ENCODE measurements at regions not wholly inside any gene's neighbourhood (a gene's known extent, or its start where the extent isn't known, plus 50 kb on each side); places are given as distances from the start of the nearest gene placed in this dataset.

- no peaks in the 10 kb centered on the region for H3K79me1 ChIP-seq (replicated peaks; ENCODE audit: low read length, poor library complexity, severe bottlenecking)
- DNase-seq = peak; percentile 12
- H2AK5ac ChIP-seq (ENCODE audit: low read length, severe bottlenecking) = no peak overlapping the region
- H3K4ac ChIP-seq (ENCODE audit: low read depth in 1 of 2, low read length in 2 of 2) = no peak overlapping the region
- no peak overlapping the region for H3K4me2 ChIP-seq (ENCODE audit: low read length, poor library complexity, severe bottlenecking)
- no peak overlapping the region for H2BK15ac ChIP-seq (ENCODE audit: low read depth, poor library complexity, severe bottlenecking)
- H2BK120ac ChIP-seq (ENCODE audit: low read depth, low read length) = no peak overlapping the region
- no peaks in the 10 kb centered on the region for H3K36me3 ChIP-seq (ENCODE audit: control insufficient read depth in 1 of 2, insufficient read depth in 2 of 2, low read depth in 1 of 2, low read length in 2 of 2)
- no peak overlapping the region for H3K14ac ChIP-seq (ENCODE audit: low read length in 2 of 2)
- no peak overlapping the region for H3K18ac ChIP-seq (ENCODE audit: low read depth in 1 of 2, low read length in 2 of 2)
- H2BK5ac ChIP-seq (ENCODE audit: low read depth, low read length, poor library complexity, severe bottlenecking) = no peak overlapping the region
- H3K23ac ChIP-seq (ENCODE audit: low read length in 2 of 2) = no peak overlapping the region
- no peak overlapping the region for H3K9ac ChIP-seq (ENCODE audit: low read length)
- no peak overlapping the region for H4K8ac ChIP-seq (ENCODE audit: low read length)
- H3K27me3 ChIP-seq (ENCODE audit: control insufficient read depth in 1 of 2, insufficient read depth in 1 of 2, low read length in 2 of 2) = no peaks in the 10 kb centered on the region
- peaks cover 8% of the 10 kb centered on the region for H3K9me3 ChIP-seq (ENCODE audit: control insufficient read depth, low read length)
- no peak overlapping the region for H3K4me3 ChIP-seq (ENCODE audit: insufficient read depth in 1 of 2, low read depth in 1 of 2, low read length in 2 of 2)
- no peak overlapping the region for H2BK12ac ChIP-seq (ENCODE audit: low read length in 2 of 2)
- no peak overlapping the region for H2AFZ ChIP-seq (ENCODE audit: low read depth, low read length)
- no peaks in the 10 kb centered on the region for H3K4me1 ChIP-seq (ENCODE audit: control insufficient read depth, insufficient read depth, low read depth, low read length)
- no peak overlapping the region for H4K91ac ChIP-seq (ENCODE audit: low read length)
- WGBS = 56% methylated on average over 3 of the region's 3 CpGs
- H3K27ac ChIP-seq (ENCODE audit: low read length, poor library complexity, severe bottlenecking) = no peak overlapping the region
Observed at GRCh38 chr21:19507682-19508260, 1104.2 kb upstream of the TMPRSS15 start.

- Histone ChIP-seq H3K4me3 (ENCODE audit: insufficient read depth in 1 of 2, low read depth in 1 of 2, low read length in 2 of 2) (no peak overlapping the region), H2BK12ac (ENCODE audit: low read length in 2 of 2) (no peak overlapping the region), H2BK120ac (ENCODE audit: low read depth, low read length) (no peak overlapping the region), H3K36me3 (ENCODE audit: control insufficient read depth in 1 of 2, insufficient read depth in 2 of 2, low read depth in 1 of 2, low read length in 2 of 2) (no peaks in the 10 kb centered on the region), H3K18ac (ENCODE audit: low read depth in 1 of 2, low read length in 2 of 2) (no peak overlapping the region), H3K4me2 (ENCODE audit: low read length, poor library complexity, severe bottlenecking) (no peak overlapping the region), H3K14ac (ENCODE audit: low read length in 2 of 2) (no peak overlapping the region), H2AFZ (ENCODE audit: low read depth, low read length) (no peak overlapping the region), H3K4me1 (ENCODE audit: control insufficient read depth, insufficient read depth, low read depth, low read length) (no peaks in the 10 kb centered on the region), H3K23ac (ENCODE audit: low read length in 2 of 2) (no peak overlapping the region), H4K8ac (ENCODE audit: low read length) (no peak overlapping the region), H3K27ac (ENCODE audit: low read length, poor library complexity, severe bottlenecking) (no peak overlapping the region), H3K79me1 (replicated peaks; ENCODE audit: low read length, poor library complexity, severe bottlenecking) (no peaks in the 10 kb centered on the region), H2BK5ac (ENCODE audit: low read depth, low read length, poor library complexity, severe bottlenecking) (no peak overlapping the region), H3K9me3 (ENCODE audit: control insufficient read depth, low read length) (peaks cover 8% of the 10 kb centered on the region), H3K9ac (ENCODE audit: low read length) (no peak overlapping the region), H2AK5ac (ENCODE audit: low read length, severe bottlenecking) (no peak overlapping the region), H2BK15ac (ENCODE audit: low read depth, poor library complexity, severe bottlenecking) (no peak overlapping the region), H4K91ac (ENCODE audit: low read length) (no peak overlapping the region), H3K4ac (ENCODE audit: low read depth in 1 of 2, low read length in 2 of 2) (no peak overlapping the region), H3K27me3 (ENCODE audit: control insufficient read depth in 1 of 2, insufficient read depth in 1 of 2, low read length in 2 of 2) (no peaks in the 10 kb centered on the region)
- no peak for DNase-seq
- 94% methylated on average over 2 of the region's 2 CpGs for WGBS
Observed at GRCh38 chr21:19508442-19508841, 1104.9 kb upstream of the TMPRSS15 start.

- Histone ChIP-seq H3K4ac (ENCODE audit: low read depth in 1 of 2, low read length in 2 of 2) (no peak overlapping the region), H2BK5ac (ENCODE audit: low read depth, low read length, poor library complexity, severe bottlenecking) (no peak overlapping the region), H2AFZ (ENCODE audit: low read depth, low read length) (no peak overlapping the region), H3K23ac (ENCODE audit: low read length in 2 of 2) (no peak overlapping the region), H3K27ac (ENCODE audit: low read length, poor library complexity, severe bottlenecking) (no peak overlapping the region), H3K14ac (ENCODE audit: low read length in 2 of 2) (no peak overlapping the region), H3K9ac (ENCODE audit: low read length) (no peak overlapping the region), H3K18ac (ENCODE audit: low read depth in 1 of 2, low read length in 2 of 2) (no peak overlapping the region), H3K4me2 (ENCODE audit: low read length, poor library complexity, severe bottlenecking) (no peak overlapping the region), H3K27me3 (ENCODE audit: control insufficient read depth in 1 of 2, insufficient read depth in 1 of 2, low read length in 2 of 2) (no peaks in the 10 kb centered on the region), H2BK12ac (ENCODE audit: low read length in 2 of 2) (no peak overlapping the region), H4K91ac (ENCODE audit: low read length) (no peak overlapping the region), H2BK120ac (ENCODE audit: low read depth, low read length) (no peak overlapping the region), H3K79me1 (replicated peaks; ENCODE audit: low read length, poor library complexity, severe bottlenecking) (no peaks in the 10 kb centered on the region), H3K4me3 (ENCODE audit: insufficient read depth in 1 of 2, low read depth in 1 of 2, low read length in 2 of 2) (no peak overlapping the region), H3K4me1 (ENCODE audit: control insufficient read depth, insufficient read depth, low read depth, low read length) (no peaks in the 10 kb centered on the region), H4K8ac (ENCODE audit: low read length) (no peak overlapping the region), H2AK5ac (ENCODE audit: low read length, severe bottlenecking) (no peak overlapping the region), H3K36me3 (ENCODE audit: control insufficient read depth in 1 of 2, insufficient read depth in 2 of 2, low read depth in 1 of 2, low read length in 2 of 2) (no peaks in the 10 kb centered on the region), H2BK15ac (ENCODE audit: low read depth, poor library complexity, severe bottlenecking) (no peak overlapping the region), H3K9me3 (ENCODE audit: control insufficient read depth, low read length) (peaks cover 6% of the 10 kb centered on the region)
- 84% methylated on average over 3 of the region's 3 CpGs for WGBS
- DNase-seq = no peak
Observed at GRCh38 chr21:19508844-19509243, 1105.3 kb upstream of the TMPRSS15 start.

GRCh38 chr21:19510057-19510456 lies 1106.5 kb upstream of the TMPRSS15 start:
- Histone ChIP-seq H3K4me2 (ENCODE audit: low read length, poor library complexity, severe bottlenecking) (no peak overlapping the region), H3K14ac (ENCODE audit: low read length in 2 of 2) (no peak overlapping the region), H3K79me1 (replicated peaks; ENCODE audit: low read length, poor library complexity, severe bottlenecking) (no peaks in the 10 kb centered on the region), H3K9me3 (ENCODE audit: control insufficient read depth, low read length) (peaks cover 12% of the 10 kb centered on the region), H2AK5ac (ENCODE audit: low read length, severe bottlenecking) (no peak overlapping the region), H3K4ac (ENCODE audit: low read depth in 1 of 2, low read length in 2 of 2) (no peak overlapping the region), H3K4me3 (ENCODE audit: insufficient read depth in 1 of 2, low read depth in 1 of 2, low read length in 2 of 2) (no peak overlapping the region), H2BK120ac (ENCODE audit: low read depth, low read length) (no peak overlapping the region), H2BK5ac (ENCODE audit: low read depth, low read length, poor library complexity, severe bottlenecking) (no peak overlapping the region), H3K4me1 (ENCODE audit: control insufficient read depth, insufficient read depth, low read depth, low read length) (no peaks in the 10 kb centered on the region), H2AFZ (ENCODE audit: low read depth, low read length) (no peak overlapping the region), H3K9ac (ENCODE audit: low read length) (no peak overlapping the region), H2BK15ac (ENCODE audit: low read depth, poor library complexity, severe bottlenecking) (no peak overlapping the region), H3K18ac (ENCODE audit: low read depth in 1 of 2, low read length in 2 of 2) (no peak overlapping the region), H4K8ac (ENCODE audit: low read length) (no peak overlapping the region), H3K23ac (ENCODE audit: low read length in 2 of 2) (no peak overlapping the region), H3K27ac (ENCODE audit: low read length, poor library complexity, severe bottlenecking) (no peak overlapping the region), H2BK12ac (ENCODE audit: low read length in 2 of 2) (no peak overlapping the region), H4K91ac (ENCODE audit: low read length) (no peak overlapping the region), H3K27me3 (ENCODE audit: control insufficient read depth in 1 of 2, insufficient read depth in 1 of 2, low read length in 2 of 2) (no peaks in the 10 kb centered on the region), H3K36me3 (ENCODE audit: control insufficient read depth in 1 of 2, insufficient read depth in 2 of 2, low read depth in 1 of 2, low read length in 2 of 2) (no peaks in the 10 kb centered on the region)
- DNase-seq = no peak
- 80% methylated on average over 1 of the region's 4 CpGs for WGBS

Data from mesenchymal stem cell (in vitro differentiated cells and primary cell).